GM21390 (cell line): ENCODE measurements at regions not wholly inside any gene's neighbourhood (a gene's known extent, or its start where the extent isn't known, plus 50 kb on each side); places are given as distances from the start of the nearest gene placed in this dataset.
A peak's percentile ranks its signal among the peaks of the same experiment; 100 is the strongest.

Experiments
- ATAC-seq: cut with Tn5 transposase; IDR thresholded peaks from one replicate; pipeline ENCODE4 v1.9.1; 2021; ENCODE audit not compliant: unreplicated experiment

DNA sequence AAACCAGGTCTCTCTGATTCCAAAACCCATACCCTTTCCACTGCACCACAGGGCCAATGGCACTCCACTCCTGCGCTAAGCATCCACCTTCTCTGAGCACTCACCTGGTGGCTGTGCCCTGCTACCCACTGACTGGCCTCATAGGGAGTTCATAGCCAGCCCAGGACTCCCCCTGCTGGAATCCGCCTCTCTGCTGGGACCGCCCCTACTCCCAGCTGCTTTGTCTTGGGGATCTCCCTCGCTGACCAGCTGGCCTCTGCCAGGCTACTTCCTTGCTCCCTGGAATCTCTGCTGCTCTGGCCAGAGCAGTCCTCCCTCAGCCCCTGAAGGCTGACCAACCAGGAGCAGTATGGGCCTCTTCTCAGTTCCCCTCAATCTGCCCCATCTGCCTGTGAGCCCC is 129.7 kb downstream of the FAXC start:
- peak; percentile 77 for ATAC-seq

DNA sequence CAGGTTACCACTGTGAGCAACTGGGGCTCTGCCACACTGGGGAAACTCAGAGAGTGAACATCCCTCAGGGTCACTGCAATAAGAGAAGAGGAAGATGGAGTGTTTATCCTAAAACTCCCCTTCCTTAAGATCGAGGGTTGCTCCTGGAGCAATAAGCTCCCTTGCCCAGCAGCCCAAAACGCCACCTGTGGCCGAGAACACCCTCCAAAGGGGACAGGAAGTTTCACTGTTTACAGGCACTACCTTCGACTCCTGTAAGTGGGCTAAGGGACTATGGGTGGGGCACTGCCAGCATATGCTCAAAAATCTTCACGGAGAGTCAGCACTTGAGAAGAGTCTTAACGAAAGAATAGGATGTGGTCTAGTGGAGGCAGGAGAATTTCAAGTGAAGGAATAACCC is 132.5 kb downstream of the FAXC start:
- ATAC-seq, result no peak

DNA sequence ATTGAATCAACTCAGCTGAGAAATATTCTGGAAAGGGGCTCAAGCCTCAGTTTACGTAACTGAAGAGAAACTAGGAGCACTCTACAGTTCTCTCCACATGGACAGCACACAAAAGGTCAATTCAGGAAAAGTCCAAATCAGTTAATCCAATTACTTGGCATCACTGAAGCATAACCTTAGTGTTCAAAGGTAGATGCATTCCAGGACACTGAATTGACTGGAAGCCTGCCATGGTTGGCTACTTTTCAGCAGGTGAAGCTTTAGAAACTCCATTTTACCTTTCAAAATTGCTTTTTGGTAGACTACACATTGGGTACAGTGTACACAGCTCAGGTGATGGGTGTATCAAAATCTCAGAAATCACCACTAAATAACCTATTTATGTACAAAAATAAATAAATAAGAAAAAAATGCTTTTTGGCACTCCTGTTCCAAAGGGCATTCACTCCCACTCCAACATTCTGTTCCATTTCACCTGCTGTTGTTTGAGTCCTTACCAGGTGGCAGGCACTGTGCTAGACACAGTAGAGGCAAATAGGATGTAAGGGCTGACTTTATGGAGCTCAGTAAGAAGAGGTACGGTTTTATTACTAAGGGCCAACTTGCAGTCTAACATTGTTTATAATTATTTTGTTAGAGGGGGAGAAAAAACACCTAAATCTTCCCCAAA is 153.4 kb downstream of the FAXC start:
- no peak for ATAC-seq

DNA sequence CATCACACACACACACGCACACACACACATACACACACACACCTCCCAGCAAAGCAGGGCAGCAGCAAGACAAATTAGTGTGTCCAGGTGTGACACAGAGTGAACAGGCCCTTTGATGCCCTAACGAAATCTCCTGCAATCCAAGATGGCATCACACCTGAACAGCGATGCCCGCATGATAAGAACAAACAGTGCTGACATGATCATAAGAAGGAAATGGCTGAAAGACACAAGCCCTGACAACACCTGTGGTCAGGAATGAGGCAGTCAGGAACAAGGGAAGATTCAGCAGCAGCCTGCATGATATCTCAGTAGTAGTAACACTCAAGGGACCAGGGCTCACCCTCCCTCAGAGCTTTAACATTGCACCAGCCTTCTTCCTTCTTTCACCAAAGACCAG is 156.9 kb downstream of the FAXC start:
- no peak for ATAC-seq

DNA sequence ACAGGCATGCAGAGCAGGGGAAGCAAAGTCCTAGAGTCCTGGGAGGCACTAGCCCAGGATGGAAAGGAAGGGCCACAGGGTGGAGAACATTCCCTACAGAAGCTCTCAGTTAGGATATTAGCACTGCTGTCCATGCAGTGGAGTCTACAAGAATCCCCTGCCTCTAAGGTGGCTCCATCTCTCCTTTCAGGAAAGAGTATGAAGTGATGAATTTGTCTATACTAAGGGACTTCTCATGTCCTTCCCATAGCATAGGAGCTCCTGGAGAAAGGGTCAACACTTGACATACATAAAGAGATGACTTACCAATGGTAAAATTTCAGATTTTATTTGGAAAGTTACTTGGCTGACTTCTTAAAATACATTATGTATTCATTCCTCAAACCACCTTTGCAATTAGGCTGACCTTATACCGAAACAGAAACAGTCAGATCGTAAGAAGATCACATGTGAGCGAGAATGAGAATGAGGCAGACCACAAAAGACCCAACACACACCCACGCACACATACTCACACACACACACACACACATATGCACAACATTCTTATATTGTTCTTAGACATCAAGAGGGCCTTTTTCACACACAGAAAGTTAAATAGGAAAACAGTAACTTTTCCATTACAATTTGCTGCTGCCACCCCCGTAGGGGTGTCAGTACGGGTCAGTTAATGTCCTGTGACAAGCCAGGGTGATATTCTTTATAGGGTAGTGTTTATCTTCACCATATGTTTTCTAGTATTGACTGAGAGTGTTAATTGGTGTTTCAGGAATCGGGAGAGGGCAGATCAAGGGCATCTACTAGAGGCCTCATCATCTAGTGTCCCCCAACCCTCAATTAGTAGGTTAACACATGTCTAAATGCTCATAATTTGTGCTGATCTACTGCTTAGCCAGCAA is 159.4 kb downstream of the FAXC start:
- peak; percentile 98 for ATAC-seq

DNA sequence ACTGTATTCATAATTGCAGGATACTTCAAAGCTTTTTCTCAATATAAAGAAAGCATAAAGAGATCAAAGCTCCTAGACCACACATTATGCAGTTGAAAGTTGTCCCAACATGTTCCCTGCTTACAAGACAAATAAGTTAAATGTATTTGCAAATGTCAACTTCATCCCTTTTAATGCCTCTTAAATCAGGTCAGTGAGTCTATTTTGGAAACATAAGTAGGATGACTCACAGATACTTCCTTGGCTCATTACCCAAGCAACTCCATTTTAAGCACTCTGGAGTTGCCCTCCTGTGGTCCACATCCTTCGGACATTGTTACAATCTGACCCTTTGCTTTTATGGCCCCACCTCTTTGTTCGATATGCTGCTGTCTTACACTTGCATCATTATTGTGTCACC is 162.0 kb downstream of the FAXC start:
- no peak for ATAC-seq

DNA sequence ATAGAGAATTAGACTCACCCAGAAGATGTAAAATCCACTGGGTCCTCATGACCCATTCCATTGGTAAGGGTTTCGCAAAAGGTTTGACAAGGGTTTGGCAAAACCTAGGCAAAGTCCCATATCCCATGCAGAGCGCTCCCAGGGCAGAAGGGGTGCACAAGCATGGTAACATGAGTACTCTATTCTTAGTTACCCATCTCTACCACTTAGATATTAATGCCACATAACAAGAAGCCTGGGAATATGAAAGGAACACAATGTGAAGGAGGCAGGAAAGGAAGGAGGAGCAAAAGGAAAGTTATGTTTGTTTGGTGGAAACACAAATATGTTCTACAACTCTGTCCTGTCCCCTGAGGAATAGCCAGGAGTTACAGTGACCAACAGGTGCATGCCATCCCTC is 163.1 kb downstream of the FAXC start:
- no peak for ATAC-seq

DNA sequence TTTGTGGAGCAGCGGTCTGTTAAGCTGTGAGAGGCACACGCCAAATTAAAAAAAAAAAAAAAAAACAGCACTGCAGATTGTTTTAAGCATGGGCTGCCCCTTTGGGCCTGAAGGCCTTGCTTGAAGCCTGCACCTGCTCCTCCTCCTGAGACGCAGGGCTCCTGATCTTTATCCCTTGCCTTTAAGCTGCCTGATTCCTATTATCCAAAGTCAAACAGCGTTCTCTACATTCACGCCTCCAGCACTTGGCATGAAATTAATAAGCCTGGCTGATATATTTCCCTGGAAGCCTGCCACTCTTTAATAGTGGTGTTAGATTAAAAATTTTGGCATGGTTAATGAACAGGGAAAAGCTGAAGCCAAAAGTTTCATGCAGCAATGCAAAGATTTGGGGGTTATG is 163.9 kb downstream of the FAXC start:
- no peak for ATAC-seq

DNA sequence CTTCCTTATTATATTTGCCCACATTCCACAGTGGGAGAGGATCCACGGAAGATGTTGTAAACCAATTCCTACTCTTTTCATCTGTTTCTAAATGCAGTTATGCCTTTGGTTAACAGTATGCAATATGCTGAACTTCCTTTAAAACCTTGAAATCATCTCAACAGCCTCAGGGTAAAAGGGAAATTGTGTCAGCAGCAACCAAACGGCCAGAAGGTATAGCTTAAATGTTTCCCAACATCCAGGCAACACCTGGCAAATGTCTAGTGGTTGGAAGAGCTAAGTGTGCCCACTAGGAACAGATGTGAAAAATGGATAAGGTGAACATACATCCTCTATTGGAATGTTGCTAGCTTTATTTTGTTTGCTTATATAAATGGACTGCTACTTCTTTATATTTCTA is 164.8 kb downstream of the FAXC start:
- ATAC-seq, result no peak

DNA sequence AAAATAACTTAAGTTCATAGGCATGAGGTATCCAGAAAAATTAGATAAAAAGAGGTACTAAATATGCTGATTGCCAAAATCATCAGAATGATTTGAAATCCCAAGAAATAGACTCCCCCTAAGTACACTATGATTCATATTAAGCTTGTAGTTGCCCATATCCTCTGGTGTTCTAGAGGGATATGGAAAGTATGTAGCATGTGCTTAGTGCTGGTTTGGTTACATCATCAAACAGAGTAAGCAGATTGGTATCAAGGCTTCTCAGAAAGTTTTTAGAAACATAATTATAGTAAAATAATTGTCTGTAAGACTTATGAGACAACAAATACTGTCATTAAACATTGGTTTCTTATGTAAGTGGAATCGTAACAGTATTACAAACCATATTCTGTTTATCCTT is 166.4 kb downstream of the FAXC start:
- ATAC-seq, result no peak

DNA sequence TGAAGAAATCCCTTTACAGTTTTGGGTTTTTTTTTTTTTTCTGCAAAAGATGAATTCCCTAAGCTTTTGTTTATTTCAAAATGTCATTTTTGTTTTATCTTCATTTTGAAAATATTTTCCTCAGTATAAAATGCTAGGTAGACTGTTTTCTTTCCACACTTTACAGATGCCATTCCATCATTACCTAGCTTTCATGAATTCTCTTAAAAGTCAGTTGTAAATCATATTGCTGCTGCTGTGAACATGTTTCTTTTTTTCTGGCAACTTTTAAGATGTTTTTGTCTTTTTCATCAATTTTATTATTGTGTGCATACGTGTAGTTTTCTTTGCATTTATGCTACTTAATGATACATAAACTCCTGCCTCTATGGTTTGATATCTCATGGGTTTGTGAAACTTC is 168.3 kb downstream of the FAXC start:
- ATAC-seq, result no peak

DNA sequence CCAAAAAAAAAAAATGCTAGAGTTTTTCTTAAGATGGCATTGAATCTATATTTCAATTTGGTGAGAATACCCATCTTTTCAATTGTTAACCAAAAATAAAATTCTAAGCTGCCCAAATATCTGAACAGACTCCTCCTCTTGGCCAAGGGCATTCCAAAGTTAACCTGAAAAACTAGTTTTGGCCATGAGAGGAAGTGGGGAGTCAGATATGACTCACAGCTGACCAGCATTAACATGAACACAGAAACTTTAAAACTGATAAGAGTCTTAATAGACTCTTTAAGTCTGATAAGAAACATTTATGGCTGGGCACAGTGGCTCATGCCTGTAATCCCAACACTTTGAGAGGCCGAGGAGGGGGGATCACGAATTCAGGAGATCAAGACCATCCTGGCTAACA is 171.3 kb downstream of the FAXC start:
- no peak for ATAC-seq

DNA sequence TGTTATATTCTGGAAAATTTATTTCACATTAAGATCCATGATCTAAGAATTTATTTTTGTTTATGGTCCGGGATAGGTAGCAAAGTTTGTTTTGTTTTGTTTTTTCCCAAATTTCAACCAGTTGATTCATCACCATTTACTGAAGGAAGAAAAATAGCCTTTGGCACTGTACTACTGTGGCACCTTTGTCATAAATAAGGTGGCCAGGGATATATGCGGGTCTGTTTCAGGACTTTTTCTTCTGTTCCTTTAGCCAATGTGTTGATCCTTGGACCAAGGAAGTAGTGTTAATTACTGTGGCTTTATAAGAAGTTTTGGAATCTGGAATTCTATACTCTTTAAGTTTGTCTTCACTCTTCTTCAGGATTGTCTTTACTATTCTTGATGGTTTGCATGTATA is 171.7 kb downstream of the FAXC start:
- no peak for ATAC-seq

DNA sequence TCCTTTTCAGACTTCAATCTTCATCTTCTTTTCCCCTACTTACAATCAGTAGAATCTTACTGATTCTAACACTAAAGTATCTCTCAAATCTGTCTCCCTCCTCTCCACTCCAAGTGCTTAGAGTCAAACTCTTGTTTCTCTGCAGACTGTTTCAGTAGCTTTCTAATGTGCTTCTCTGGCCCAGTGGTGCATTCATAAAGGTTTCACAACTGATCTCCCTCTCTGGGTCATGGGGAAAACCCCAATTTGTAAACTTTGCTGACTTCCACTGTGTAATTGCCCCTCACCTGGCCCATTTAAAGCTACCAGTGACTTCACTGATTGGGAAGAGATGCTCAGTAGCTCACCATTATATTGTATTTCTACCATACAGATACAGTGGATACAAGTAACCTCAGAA is 183.6 kb downstream of the FAXC start:
- peak; percentile 89 for ATAC-seq

DNA sequence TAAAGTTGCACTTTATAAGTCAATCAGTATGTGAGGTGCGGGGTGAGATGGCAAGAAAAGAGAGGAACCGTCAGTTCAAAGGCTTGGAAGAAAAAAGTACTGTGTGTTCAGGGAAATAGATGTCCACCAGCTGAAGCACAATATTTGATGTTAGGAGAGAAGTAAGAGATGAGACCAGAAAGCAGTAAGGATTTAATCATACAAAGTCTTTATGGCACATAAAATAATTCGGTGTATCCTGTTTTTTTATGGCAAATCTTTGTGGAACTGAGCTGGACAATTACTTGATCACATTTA is 197.2 kb downstream of the FAXC start:
- no peak for ATAC-seq

DNA sequence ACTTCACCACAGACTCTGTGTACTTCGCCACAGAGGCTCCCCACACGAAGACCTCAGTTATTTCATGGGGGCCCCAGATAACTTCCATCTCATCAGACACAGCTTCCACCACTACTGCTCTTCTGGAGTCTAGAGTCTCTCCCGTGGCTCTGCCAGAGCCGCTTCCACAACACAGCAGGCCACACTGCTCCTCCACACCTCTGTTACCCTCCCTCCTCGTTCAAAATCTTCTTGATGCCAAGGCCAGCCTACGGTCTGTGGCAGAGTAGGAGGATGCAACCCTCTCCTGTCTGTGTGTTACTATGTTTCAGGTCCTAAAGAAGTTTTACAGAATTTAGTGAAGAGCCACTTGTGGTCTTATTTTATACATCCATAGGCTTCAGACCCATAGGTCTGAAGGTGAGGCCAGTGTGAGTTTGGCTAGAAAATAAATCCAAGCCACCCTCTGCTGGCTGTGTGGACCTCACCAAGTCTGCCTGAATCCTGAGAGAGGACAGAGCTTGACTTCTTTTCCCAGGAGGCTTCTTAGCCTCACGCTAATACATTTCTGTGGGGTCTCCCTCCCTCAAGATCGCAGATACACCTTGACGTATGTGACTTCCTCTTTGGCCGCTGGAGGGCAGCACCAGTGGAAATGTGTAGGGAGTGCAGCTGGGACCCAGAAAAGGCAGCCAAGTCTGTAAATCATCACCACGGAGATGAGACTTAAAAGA is 197.7 kb downstream of the FAXC start:
- peak; percentile 96 for ATAC-seq

DNA sequence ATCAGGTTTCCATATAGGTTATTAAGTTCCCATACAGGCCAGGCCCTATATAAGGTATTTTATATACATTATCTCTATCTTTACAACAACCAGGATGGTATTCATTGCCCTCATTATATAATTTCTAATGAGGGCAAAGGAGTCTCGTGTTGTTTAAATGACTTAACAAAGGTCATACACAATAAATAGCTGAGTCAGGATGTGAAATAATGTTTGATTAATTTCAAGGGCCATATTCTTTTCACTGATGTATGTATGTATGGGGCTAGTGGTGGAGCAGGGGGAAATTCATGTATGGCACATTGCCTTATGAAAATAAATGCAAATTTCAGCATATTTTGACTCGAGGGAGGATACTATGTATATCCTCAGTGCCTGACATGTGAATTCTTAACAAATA is 200.7 kb downstream of the FAXC start:
- ATAC-seq, result no peak

DNA sequence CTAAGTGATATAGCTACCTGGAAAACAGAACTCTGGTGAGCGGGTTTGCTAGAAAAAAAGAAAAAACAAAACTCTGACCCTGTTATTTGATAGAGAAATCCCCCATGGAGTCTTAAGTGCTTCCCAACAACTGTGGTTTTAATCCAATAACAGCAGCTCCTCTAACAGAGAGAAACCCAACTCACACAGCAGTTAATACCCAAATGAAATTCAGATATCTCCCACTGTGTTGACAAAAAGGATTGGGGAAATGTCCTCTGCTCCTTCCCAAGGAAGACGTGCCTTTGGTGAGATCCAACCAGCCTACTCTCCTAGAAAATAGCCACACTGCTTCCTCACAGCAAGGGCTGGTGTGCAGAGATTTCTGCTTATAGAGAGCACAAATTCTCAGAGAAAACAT is 200.4 kb upstream of the FBXL4 start:
- ATAC-seq, result no peak

DNA sequence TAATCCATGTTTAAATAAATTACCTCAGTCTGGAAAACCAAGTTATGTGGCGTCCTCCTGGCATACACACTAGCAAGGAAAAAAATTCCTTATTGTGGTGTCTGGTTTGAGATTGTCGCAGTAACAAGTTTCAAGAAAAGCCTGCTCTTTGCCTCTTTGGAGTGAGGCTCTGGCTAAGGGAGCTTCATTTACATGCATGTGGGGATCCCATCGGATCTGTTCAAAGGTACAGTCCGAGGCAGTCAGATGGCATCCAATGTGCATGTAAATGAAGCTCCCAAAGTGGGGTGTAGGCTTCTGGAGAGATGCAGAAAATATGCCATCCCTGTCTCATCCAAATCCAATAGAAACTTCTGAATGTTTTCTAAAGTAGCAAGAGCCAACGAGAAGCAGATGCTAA is 199.5 kb upstream of the FBXL4 start:
- no peak for ATAC-seq

DNA sequence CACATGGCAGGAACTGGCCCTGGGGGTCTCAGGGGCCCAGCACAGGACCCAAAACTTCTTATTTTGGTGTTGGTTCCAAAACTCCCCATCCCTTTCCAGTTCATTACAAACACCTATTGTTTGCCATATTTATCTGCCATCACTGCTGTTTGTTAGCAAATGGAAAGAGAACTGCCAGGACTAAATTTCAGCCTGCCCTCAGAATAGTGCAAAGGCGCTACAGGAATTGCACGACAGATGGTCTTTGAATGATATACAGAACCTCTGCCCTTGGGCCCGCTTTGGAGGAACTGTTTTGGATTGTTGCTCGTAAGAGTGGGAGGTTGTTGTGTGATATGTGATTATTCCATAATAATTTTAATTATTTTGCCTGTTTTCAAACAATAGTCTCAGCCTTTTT is 199.0 kb upstream of the FBXL4 start:
- ATAC-seq, result no peak

DNA sequence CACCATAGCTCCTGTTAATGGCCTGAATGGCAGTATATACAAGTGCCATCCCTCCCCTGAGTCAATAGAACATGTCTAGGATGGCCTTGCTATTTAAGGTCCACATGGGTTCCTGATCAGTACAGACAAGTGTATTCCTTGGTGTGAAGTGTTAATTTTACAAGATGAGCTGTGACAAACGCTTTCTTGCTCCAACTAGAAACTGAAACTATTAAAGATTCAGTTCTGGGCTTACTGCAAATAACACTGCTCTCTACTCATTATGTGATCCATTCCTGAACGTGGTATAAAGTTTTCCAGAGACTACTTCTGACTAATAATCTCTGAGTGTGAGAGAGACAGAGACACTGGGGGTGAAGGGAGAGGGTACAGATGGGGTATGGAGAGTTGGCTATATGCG is 198.0 kb upstream of the FBXL4 start:
- ATAC-seq, result no peak
